ENCODE measurements at regions not wholly inside any gene's neighbourhood (a gene's known extent, or its start where the extent isn't known, plus 50 kb on each side); places are given as distances from the start of the nearest gene placed in this dataset.

GRCh38 chr20:9889270-9889981 lies 50.5 kb upstream of the PAK5 start:
- H3K9ac ChIP-seq (ENCODE audit: extremely low read depth, low read length, poor library complexity, severe bottlenecking): no peak overlapping the region
- H3K4me1 Mint-ChIP-seq: peaks cover 4% of the 10 kb centered on the region
- H3K27me3 Mint-ChIP-seq (ENCODE audit: insufficient read depth): no peaks in the 10 kb centered on the region
- no peaks in the 10 kb centered on the region for H3K4me1 ChIP-seq (ENCODE audit: control insufficient read depth, insufficient read depth, low read length)
- no peak overlapping the region for H3K4me3 Mint-ChIP-seq
- no peaks in the 10 kb centered on the region for H3K36me3 ChIP-seq (ENCODE audit: control insufficient read depth, insufficient read depth, low read length)
- no peak overlapping the region for H3K4me3 ChIP-seq (ENCODE audit: low read length)
- no peaks in the 10 kb centered on the region for H3K9me3 ChIP-seq (ENCODE audit: control insufficient read depth, low read length)
- no peaks in the 10 kb centered on the region for H3K27me3 ChIP-seq (ENCODE audit: control insufficient read depth, insufficient read depth, low read length, poor library complexity, severe bottlenecking)
- peaks cover 5% of the 10 kb centered on the region for H3K9me3 Mint-ChIP-seq
- no peak overlapping the region for H3K27ac Mint-ChIP-seq
- H3K27ac ChIP-seq (ENCODE audit: low read depth, low read length): no peak overlapping the region
- 93 to 96% methylated on average over 4 to 5 of the region's 6 CpGs for WGBS, 2 experiments (ENCODE audit: insufficient coverage in 1 of 2, insufficient read length in 1 of 2)
- no peak for DNase-seq
- H3K36me3 Mint-ChIP-seq (ENCODE audit: low read depth): no peaks in the 10 kb centered on the region
- TF ChIP-seq, protein P1, sequence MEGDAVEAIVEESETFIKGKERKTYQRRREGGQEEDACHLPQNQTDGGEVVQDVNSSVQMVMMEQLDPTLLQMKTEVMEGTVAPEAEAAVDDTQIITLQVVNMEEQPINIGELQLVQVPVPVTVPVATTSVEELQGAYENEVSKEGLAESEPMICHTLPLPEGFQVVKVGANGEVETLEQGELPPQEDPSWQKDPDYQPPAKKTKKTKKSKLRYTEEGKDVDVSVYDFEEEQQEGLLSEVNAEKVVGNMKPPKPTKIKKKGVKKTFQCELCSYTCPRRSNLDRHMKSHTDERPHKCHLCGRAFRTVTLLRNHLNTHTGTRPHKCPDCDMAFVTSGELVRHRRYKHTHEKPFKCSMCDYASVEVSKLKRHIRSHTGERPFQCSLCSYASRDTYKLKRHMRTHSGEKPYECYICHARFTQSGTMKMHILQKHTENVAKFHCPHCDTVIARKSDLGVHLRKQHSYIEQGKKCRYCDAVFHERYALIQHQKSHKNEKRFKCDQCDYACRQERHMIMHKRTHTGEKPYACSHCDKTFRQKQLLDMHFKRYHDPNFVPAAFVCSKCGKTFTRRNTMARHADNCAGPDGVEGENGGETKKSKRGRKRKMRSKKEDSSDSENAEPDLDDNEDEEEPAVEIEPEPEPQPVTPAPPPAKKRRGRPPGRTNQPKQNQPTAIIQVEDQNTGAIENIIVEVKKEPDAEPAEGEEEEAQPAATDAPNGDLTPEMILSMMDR (conservative IDR thresholded peaks at IDR 0.05): no peak
